Mesenchymal stem cell (in vitro differentiated cells and primary cell): ENCODE measurements at regions not wholly inside any gene's neighbourhood (a gene's known extent, or its start where the extent isn't known, plus 50 kb on each side); places are given as distances from the start of the nearest gene placed in this dataset.

ENCODE experiments used
- DNase-seq: peaks from one replicate; pipeline ENCODE4 v3.0.0-alpha.2; 2013
- H2AFZ ChIP-seq: one replicate; pipeline ENCODE4 v1.6.1; 2013; ENCODE audit warnings: low read depth, mild to moderate bottlenecking, control low read depth, inconsistent platforms, low read length, moderate library complexity
- H2AK5ac ChIP-seq: 2 replicates; pipeline ENCODE4 v1.6.1; 2013; ENCODE audit warnings: low read length, moderate library complexity, mild to moderate bottlenecking, inconsistent platforms; ENCODE audit not compliant: severe bottlenecking
- H2BK120ac ChIP-seq: one replicate; pipeline ENCODE4 v1.6.1; 2013; ENCODE audit warnings: low read depth, mild to moderate bottlenecking, inconsistent platforms, low read length, moderate library complexity
- H2BK12ac ChIP-seq, 2 experiments: one replicate each; pipeline ENCODE4 v1.6.1; 2013; ENCODE audit warnings: inconsistent platforms in 2 of 2, low read length in 2 of 2, mild to moderate bottlenecking in 2 of 2, moderate library complexity in 2 of 2, control low read depth in 1 of 2
- H2BK15ac ChIP-seq: one replicate; pipeline ENCODE4 v1.6.1; 2013; ENCODE audit warnings: mild to moderate bottlenecking, low read depth, inconsistent platforms; ENCODE audit not compliant: poor library complexity, severe bottlenecking
- H2BK5ac ChIP-seq: 2 replicates; pipeline ENCODE4 v1.6.1; 2013; ENCODE audit warnings: low read depth, mild to moderate bottlenecking, low read length, control low read depth, inconsistent platforms; ENCODE audit not compliant: poor library complexity, severe bottlenecking
- H3K14ac ChIP-seq, 2 experiments: one replicate each; pipeline ENCODE4 v1.6.1; 2013; ENCODE audit warnings: inconsistent platforms in 2 of 2, low read length in 2 of 2, control low read depth in 1 of 2, mild to moderate bottlenecking in 1 of 2, moderate library complexity in 1 of 2
- H3K18ac ChIP-seq, 2 experiments: one replicate each; pipeline ENCODE4 v1.6.1; 2013; ENCODE audit warnings: inconsistent platforms in 2 of 2, low read length in 2 of 2, control low read depth in 1 of 2, low read depth in 1 of 2, mild to moderate bottlenecking in 1 of 2
- H3K23ac ChIP-seq, 2 experiments: one replicate each; pipeline ENCODE4 v1.6.1; 2013; ENCODE audit warnings: inconsistent platforms in 2 of 2, low read length in 2 of 2, mild to moderate bottlenecking in 2 of 2, moderate library complexity in 2 of 2, control low read depth in 1 of 2
- H3K27ac ChIP-seq: 2 replicates; pipeline ENCODE4 v1.5.1; 2013; ENCODE audit warnings: mild to moderate bottlenecking, moderate library complexity, low read length, control low read depth, inconsistent platforms; ENCODE audit not compliant: poor library complexity, severe bottlenecking
- H3K27me3 ChIP-seq, 2 experiments: 2 replicates each; pipeline versions ENCODE4 v1.6.1 to v1.7.0; 2013; ENCODE audit warnings: low read length in 2 of 2, mild to moderate bottlenecking in 2 of 2, moderate library complexity in 2 of 2, control low read depth in 1 of 2, inconsistent platforms in 1 of 2; ENCODE audit not compliant: control insufficient read depth in 1 of 2, insufficient read depth in 1 of 2
- H3K36me3 ChIP-seq, 2 experiments: 2 replicates each; pipeline versions ENCODE4 v1.6.1 to v1.7.0; 2013; ENCODE audit warnings: low read length in 2 of 2, control low read depth in 1 of 2, inconsistent platforms in 1 of 2, low read depth in 1 of 2, mild to moderate bottlenecking in 1 of 2; ENCODE audit not compliant: insufficient read depth in 2 of 2, control insufficient read depth in 1 of 2
- H3K4ac ChIP-seq, 2 experiments: one replicate each; pipeline ENCODE4 v1.6.1; 2013; ENCODE audit warnings: inconsistent platforms in 2 of 2, low read length in 2 of 2, mild to moderate bottlenecking in 2 of 2, moderate library complexity in 2 of 2, control low read depth in 1 of 2, low read depth in 1 of 2
- H3K4me1 ChIP-seq: 2 replicates; pipeline ENCODE4 v1.6.1; 2013; ENCODE audit warnings: low read depth, low read length, control low read depth; ENCODE audit not compliant: control insufficient read depth, insufficient read depth
- H3K4me2 ChIP-seq: 2 replicates; pipeline ENCODE4 v1.6.1; 2013; ENCODE audit warnings: low read length, mild to moderate bottlenecking, inconsistent platforms; ENCODE audit not compliant: poor library complexity, severe bottlenecking
- H3K4me3 ChIP-seq, 2 experiments: 2 replicates each; pipeline versions ENCODE4 v1.5.1 to v1.7.0; 2013; ENCODE audit warnings: low read length in 2 of 2, mild to moderate bottlenecking in 2 of 2, control low read depth in 1 of 2, low read depth in 1 of 2; ENCODE audit not compliant: insufficient read depth in 1 of 2
- H3K79me1 ChIP-seq: replicated peaks from 2 replicates; pipeline ENCODE4 v1.6.1; 2013; ENCODE audit warnings: mild to moderate bottlenecking, control low read depth, low read length, inconsistent platforms; ENCODE audit not compliant: poor library complexity, severe bottlenecking
- H3K9ac ChIP-seq: 2 replicates; pipeline ENCODE4 v1.7.0; 2013; ENCODE audit warnings: mild to moderate bottlenecking, low read length, moderate library complexity
- H3K9me3 ChIP-seq: 2 replicates; pipeline ENCODE4 v1.7.0; 2013; ENCODE audit warnings: mild to moderate bottlenecking, low read length; ENCODE audit not compliant: control insufficient read depth
- H4K8ac ChIP-seq: one replicate; pipeline ENCODE4 v1.6.1; 2013; ENCODE audit warnings: inconsistent platforms, mild to moderate bottlenecking, low read length, moderate library complexity
- H4K91ac ChIP-seq: one replicate; pipeline ENCODE4 v1.6.1; 2013; ENCODE audit warnings: mild to moderate bottlenecking, low read length, inconsistent platforms
- WGBS: methylation state at CpG from one replicate; pipeline ENCODE4 v1.1.7; 2013; ENCODE audit warnings: mixed read lengths; 5-methylcytosine and 5-hydroxymethylcytosine counted together

GRCh38 chr10:18984531-18984930 lies 64.1 kb upstream of the MALRD1 start:
- no peak overlapping the region for H2AFZ ChIP-seq
- H3K14ac ChIP-seq, result no peak overlapping the region
- no peak for DNase-seq
- no peaks in the 10 kb centered on the region for H3K27me3 ChIP-seq
- H3K4me2 ChIP-seq, result no peak overlapping the region
- H3K27ac ChIP-seq, result no peak overlapping the region
- no peak overlapping the region for H4K91ac ChIP-seq
- H2BK120ac ChIP-seq, result no peak overlapping the region
- no peak overlapping the region for H2BK15ac ChIP-seq
- no peak overlapping the region for H4K8ac ChIP-seq
- H3K4ac ChIP-seq, result no peak overlapping the region
- H2AK5ac ChIP-seq, result no peak overlapping the region
- no peaks in the 10 kb centered on the region for H3K4me1 ChIP-seq
- peaks cover 7% of the 10 kb centered on the region for H3K9me3 ChIP-seq
- H3K18ac ChIP-seq, result no peak overlapping the region
- H3K23ac ChIP-seq, result no peak overlapping the region
- H2BK12ac ChIP-seq, result no peak overlapping the region
- 38% methylated on average over 2 of the region's 3 CpGs for WGBS
- H2BK5ac ChIP-seq, result no peak overlapping the region
- H3K9ac ChIP-seq, result no peak overlapping the region
- H3K79me1 ChIP-seq, result no peaks in the 10 kb centered on the region
- H3K4me3 ChIP-seq, result no peak overlapping the region
- H3K36me3 ChIP-seq, result no peaks in the 10 kb centered on the region

GRCh38 chr10:18988338-18988737 lies 60.3 kb upstream of the MALRD1 start:
- Histone ChIP-seq H2AK5ac (no peak overlapping the region), H3K18ac (no peak overlapping the region), H3K9me3 (peaks cover 11% of the 10 kb centered on the region), H3K4me3 (no peak overlapping the region), H2BK12ac (no peak overlapping the region), H3K9ac (no peak overlapping the region), H3K27me3 (no peaks in the 10 kb centered on the region), H3K4ac (no peak overlapping the region), H3K14ac (no peak overlapping the region), H4K91ac (no peak overlapping the region), H3K4me1 (no peaks in the 10 kb centered on the region), H4K8ac (no peak overlapping the region), H2BK15ac (no peak overlapping the region), H3K23ac (no peak overlapping the region), H2AFZ (no peak overlapping the region), H3K27ac (no peak overlapping the region), H2BK120ac (no peak overlapping the region), H2BK5ac (no peak overlapping the region), H3K79me1 (no peaks in the 10 kb centered on the region), H3K4me2 (no peak overlapping the region), H3K36me3 (no peaks in the 10 kb centered on the region)
- DNase-seq, result no peak
- WGBS, result 54% methylated on average over 2 of the region's 2 CpGs
